NCI-H748 treated with DMSO at 0.1 percent for 48 hours (cell line): ENCODE measurements at regions not wholly inside any gene's neighbourhood (a gene's known extent, or its start where the extent isn't known, plus 50 kb on each side); places are given as distances from the start of the nearest gene placed in this dataset.

ENCODE experiments used
- DNase-seq: peaks from one replicate; lab custom pipeline; 2025; lab: John Stamatoyannopoulos, UW

GRCh38 chr7:46989247-46989646 lies 592.7 kb downstream of the TNS3 start:
- DNase-seq, result no peak

GRCh38 chr7:46982928-46983327 lies 599.0 kb downstream of the TNS3 start:
- no peak for DNase-seq

GRCh38 chr7:46979439-46979838 lies 602.5 kb downstream of the TNS3 start:
- no peak for DNase-seq

GRCh38 chr7:46975493-46975892 lies 606.4 kb downstream of the TNS3 start:
- DNase-seq, result no peak

- no peak for DNase-seq
These were observed 609.7 kb downstream of the TNS3 start for GRCh38 chr7:46972205-46972604.

GRCh38 chr7:46970476-46970875 lies 611.4 kb downstream of the TNS3 start:
- no peak for DNase-seq

GRCh38 chr7:46970131-46970430 lies 611.8 kb downstream of the TNS3 start:
- DNase-seq, result no peak

- DNase-seq, result no peak
These were observed 612.4 kb downstream of the TNS3 start for GRCh38 chr7:46969303-46970130.

GRCh38 chr7:46968003-46968402 lies 613.9 kb downstream of the TNS3 start:
- no peak for DNase-seq

- no peak for DNase-seq
These were observed 618.2 kb downstream of the TNS3 start for GRCh38 chr7:46963719-46964118.

GRCh38 chr7:46960970-46961369 lies 620.9 kb downstream of the TNS3 start:
- no peak for DNase-seq

GRCh38 chr7:46957195-46957594 lies 624.7 kb downstream of the TNS3 start:
- DNase-seq, result no peak

- no peak for DNase-seq
These were observed 626.4 kb downstream of the TNS3 start for GRCh38 chr7:46955531-46955930.

GRCh38 chr7:46954181-46954580 lies 627.7 kb downstream of the TNS3 start:
- DNase-seq, result no peak

- DNase-seq, result no peak
These were observed 628.9 kb downstream of the TNS3 start for GRCh38 chr7:46953008-46953407.

- DNase-seq, result no peak
These were observed 632.5 kb downstream of the TNS3 start for GRCh38 chr7:46949270-46949931.

- no peak for DNase-seq
These were observed 633.2 kb downstream of the TNS3 start for GRCh38 chr7:46948716-46949115.

- DNase-seq, result no peak
These were observed 636.6 kb downstream of the TNS3 start for GRCh38 chr7:46945328-46945727.

GRCh38 chr7:46943996-46944395 lies 637.9 kb downstream of the TNS3 start:
- DNase-seq, result no peak

- DNase-seq, result no peak
These were observed 639.3 kb downstream of the TNS3 start for GRCh38 chr7:46942574-46942973.

- DNase-seq, result no peak
These were observed 641.7 kb downstream of the TNS3 start for GRCh38 chr7:46940178-46940577.

- no peak for DNase-seq
These were observed 642.4 kb downstream of the TNS3 start for GRCh38 chr7:46939558-46939957.

- DNase-seq, result no peak
These were observed 642.8 kb downstream of the TNS3 start for GRCh38 chr7:46939089-46939488.

- DNase-seq, result no peak
These were observed 644.1 kb downstream of the TNS3 start for GRCh38 chr7:46937826-46938225.
